OCI-LY3 (cell line): ENCODE measurements at regions not wholly inside any gene's neighbourhood (a gene's known extent, or its start where the extent isn't known, plus 50 kb on each side); places are given as distances from the start of the nearest gene placed in this dataset.

ENCODE experiments used
- H2AFZ ChIP-seq: fragments of 200-600, 300-600 bp; shearing (Covaris generic); 2 replicates; pipeline ENCODE4 v1.6.0; 2014; ENCODE audit warnings: antibody characterized with exemption, low read depth, low read length
- H3K27ac ChIP-seq: fragments of 200-600, 300-600 bp; sonication (generic); 2 replicates; pipeline ENCODE4 v1.5.1; 2014; ENCODE audit warnings: mild to moderate bottlenecking, low read length, moderate library complexity, mixed read lengths
- H3K27me3 ChIP-seq: fragments of 200-600, 300-600 bp; sonication (generic); 2 replicates; pipeline ENCODE4 v1.6.1; 2014; ENCODE audit warnings: low read depth, low read length, mixed read lengths
- H3K36me3 ChIP-seq: fragments of 200-600, 300-600 bp; sonication (generic); replicated peaks from 2 replicates; pipeline ENCODE3; 2014; ENCODE audit warnings: low read depth, low read length, mixed read lengths
- H3K4me1 ChIP-seq: fragments of 300-600, 200-600 bp; sonication (generic); 2 replicates; pipeline ENCODE4 v1.6.1; 2014; ENCODE audit warnings: low read length, mixed read lengths
- H3K4me2 ChIP-seq: fragments of 200-600, 300-600 bp; sonication (generic); 2 replicates; pipeline ENCODE4 v1.6.1; 2014; ENCODE audit warnings: low read length, mixed read lengths
- H3K4me3 ChIP-seq: fragments of 300-600, 200-600 bp; sonication (generic); 2 replicates; pipeline ENCODE4 v1.5.1; 2014; ENCODE audit warnings: antibody characterized with exemption, mild to moderate bottlenecking, low read length, moderate library complexity
- H3K79me2 ChIP-seq: fragments of 300-600, 200-600 bp; shearing (Covaris generic); 2 replicates; pipeline ENCODE4 v1.6.1; 2014; ENCODE audit warnings: mild to moderate bottlenecking, low read length, mixed read lengths
- H3K9ac ChIP-seq: fragments of 300-600, 200-600 bp; shearing (Covaris generic); 2 replicates; pipeline ENCODE4 v1.6.0; 2014; ENCODE audit warnings: mild to moderate bottlenecking, low read length, moderate library complexity
- H3K9me3 ChIP-seq: fragments of 200-600, 300-600 bp; shearing (Covaris generic); 2 replicates; pipeline ENCODE4 v1.6.1; 2014; ENCODE audit warnings: low read length, mixed read lengths; ENCODE audit not compliant: insufficient read depth
- H4K20me1 ChIP-seq: fragments of 200-600, 300-600 bp; sonication (generic); 2 replicates; pipeline ENCODE4 v1.6.1; 2016; ENCODE audit warnings: low read length, mixed read lengths; ENCODE audit not compliant: insufficient read depth
- CTCF ChIP-seq: fragments of 200-600, 300-600 bp; sonication (generic); IDR thresholded peaks from 2 replicates; pipeline ENCODE4 v1.5.1; 2014; ENCODE audit warnings: antibody characterized with exemption, low read length, low read depth
- EZH2phosphoT487 ChIP-seq: fragments of 200-600 bp; shearing (Covaris generic); IDR thresholded peaks from 2 replicates; pipeline ENCODE4 v1.6.1; 2018; ENCODE audit warnings: antibody characterized with exemption, mixed run types, low read depth

- H3K27me3 ChIP-seq = no peaks in the 10 kb centered on the region
- no peak for TF ChIP-seq EZH2phosphoT487
- no peak for TF ChIP-seq CTCF
- no peak overlapping the region for H3K4me2 ChIP-seq
- H3K4me1 ChIP-seq = no peaks in the 10 kb centered on the region
- H3K27ac ChIP-seq = no peak overlapping the region
- H3K4me3 ChIP-seq = no peak overlapping the region
- H3K79me2 ChIP-seq = no peaks in the 10 kb centered on the region
- no peaks in the 10 kb centered on the region for H3K9me3 ChIP-seq
- no peak overlapping the region for H3K9ac ChIP-seq
- no peak overlapping the region for H2AFZ ChIP-seq
- H3K36me3 ChIP-seq = no peaks in the 10 kb centered on the region
- H4K20me1 ChIP-seq = no peaks in the 10 kb centered on the region
Observed at GRCh38 chr10:1893941-1894340, 156.6 kb upstream of the ADARB2 start.

- Histone ChIP-seq H3K4me3 (no peak overlapping the region), H3K36me3 (no peaks in the 10 kb centered on the region), H3K27me3 (no peaks in the 10 kb centered on the region), H3K4me1 (no peaks in the 10 kb centered on the region), H3K27ac (no peak overlapping the region), H3K79me2 (no peaks in the 10 kb centered on the region), H3K9ac (no peak overlapping the region), H3K4me2 (no peak overlapping the region), H2AFZ (no peak overlapping the region), H3K9me3 (no peaks in the 10 kb centered on the region), H4K20me1 (no peaks in the 10 kb centered on the region)
- TF ChIP-seq EZH2phosphoT487 = no peak
- no peak for TF ChIP-seq CTCF
Observed at GRCh38 chr10:1886039-1886438, 148.7 kb upstream of the ADARB2 start.

- H3K27ac ChIP-seq = no peak overlapping the region
- no peak overlapping the region for H3K4me2 ChIP-seq
- no peaks in the 10 kb centered on the region for H3K36me3 ChIP-seq
- no peak overlapping the region for H2AFZ ChIP-seq
- no peaks in the 10 kb centered on the region for H4K20me1 ChIP-seq
- no peak overlapping the region for H3K9ac ChIP-seq
- H3K79me2 ChIP-seq = no peaks in the 10 kb centered on the region
- H3K4me1 ChIP-seq = no peaks in the 10 kb centered on the region
- no peak overlapping the region for H3K4me3 ChIP-seq
- no peaks in the 10 kb centered on the region for H3K9me3 ChIP-seq
- H3K27me3 ChIP-seq = no peaks in the 10 kb centered on the region
- TF ChIP-seq CTCF (no peak), EZH2phosphoT487 (no peak)
Observed at GRCh38 chr10:1882728-1883127, 145.4 kb upstream of the ADARB2 start.

- Histone ChIP-seq H2AFZ (no peak overlapping the region), H3K4me3 (no peak overlapping the region), H3K4me2 (no peak overlapping the region), H3K9ac (no peak overlapping the region), H3K9me3 (no peaks in the 10 kb centered on the region), H3K4me1 (no peaks in the 10 kb centered on the region), H3K27me3 (no peaks in the 10 kb centered on the region), H3K36me3 (no peaks in the 10 kb centered on the region), H3K27ac (no peak overlapping the region), H3K79me2 (no peaks in the 10 kb centered on the region), H4K20me1 (no peaks in the 10 kb centered on the region)
- TF ChIP-seq EZH2phosphoT487 (no peak), CTCF (no peak)
Observed at GRCh38 chr10:1882180-1882579, 144.9 kb upstream of the ADARB2 start.
